SK-N-SH treated with all-trans-retinoic acid at 6 μM for 48 hours (cell line): ENCODE measurements at regions not wholly inside any gene's neighbourhood (a gene's known extent, or its start where the extent isn't known, plus 50 kb on each side); places are given as distances from the start of the nearest gene placed in this dataset.
"Not testable (repeated sequence)": the region's sequence is repeated elsewhere in the genome, so short reads cannot be mapped to it uniquely, and the experiment has no call there.

Source experiments
- ATAC-seq: fragments of 200-7000 bp; cut with Tn5 transposase; 3 replicates; pipeline ENCODE4 v1.9.1; 2020; ENCODE audit warnings: mild to moderate bottlenecking, moderate library complexity
- ARNTL ChIP-seq: fragments of 450-650 bp; formaldehyde crosslinking; IDR thresholded peaks from 2 replicates; pipeline ENCODE4 v1.5.0; 2020; ENCODE audit warnings: low read depth, mild to moderate bottlenecking, moderate library complexity, borderline replicate concordance
- BACH2 ChIP-seq: fragments of 250-450 bp; sonication (Bioruptor Pico); IDR thresholded peaks from 2 replicates; pipeline ENCODE4 v1.9.0; 2021; ENCODE audit warnings: mild to moderate bottlenecking, borderline replicate concordance
- CSDC2 ChIP-seq: fragments of 250-450 bp; sonication (Bioruptor Pico); IDR thresholded peaks from 2 replicates; pipeline ENCODE4 v1.5.0; 2020; ENCODE audit warnings: mild to moderate bottlenecking, moderate library complexity
- GLIS3 ChIP-seq: fragments of 250-450 bp; sonication (Bioruptor Pico); IDR thresholded peaks from 2 replicates; pipeline ENCODE4 v1.5.0; 2020; ENCODE audit warnings: mild to moderate bottlenecking, moderate library complexity
- ISL1 ChIP-seq: fragments of 250-450 bp; sonication (Bioruptor Pico); IDR thresholded peaks from 2 replicates; pipeline ENCODE4 v2.1.2; 2022; ENCODE audit warnings: mild to moderate bottlenecking, moderate library complexity
- OSR1 ChIP-seq: fragments of 250-450 bp; sonication (Bioruptor Pico); IDR thresholded peaks from 2 replicates; pipeline ENCODE4 v1.8.0; 2022; ENCODE audit warnings: moderate library complexity, mild to moderate bottlenecking, inconsistent platforms
- PATZ1 ChIP-seq: fragments of 250-450 bp; sonication (Bioruptor Pico); IDR thresholded peaks from 2 replicates; pipeline ENCODE4 v1.8.0; 2020; ENCODE audit warnings: mild to moderate bottlenecking, moderate library complexity, borderline replicate concordance
- POU6F1 ChIP-seq: fragments of 250-450 bp; sonication (Bioruptor Pico); IDR thresholded peaks from 2 replicates; pipeline ENCODE4 v1.8.0; 2021; ENCODE audit warnings: low read depth, mild to moderate bottlenecking, moderate library complexity, borderline replicate concordance
- RARB ChIP-seq: fragments of 250-450 bp; sonication (Bioruptor Pico); IDR thresholded peaks from 2 replicates; pipeline ENCODE4 v1.8.0; 2021; ENCODE audit warnings: mild to moderate bottlenecking, moderate library complexity
- TCF4 ChIP-seq: fragments of 250-450 bp; sonication (Bioruptor Pico); IDR thresholded peaks from 2 replicates; pipeline ENCODE4 v1.8.0; 2021; ENCODE audit warnings: mild to moderate bottlenecking, moderate library complexity, borderline replicate concordance
- TSHZ2 ChIP-seq: fragments of 250-450 bp; sonication (Bioruptor Pico); IDR thresholded peaks from 2 replicates; pipeline ENCODE4 v1.5.0; 2020; ENCODE audit warnings: mild to moderate bottlenecking, moderate library complexity
- ZFP3 ChIP-seq: fragments of 250-450 bp; sonication (Bioruptor Pico); IDR thresholded peaks from 2 replicates; pipeline ENCODE4 v1.5.0; 2020; ENCODE audit warnings: mild to moderate bottlenecking, moderate library complexity
- ZFP30 ChIP-seq: fragments of 450-650 bp; formaldehyde crosslinking; IDR thresholded peaks from 2 replicates; pipeline ENCODE4 v1.5.0; 2022; ENCODE audit warnings: mild to moderate bottlenecking, moderate library complexity
- ZNF70 ChIP-seq: fragments of 450-650 bp; formaldehyde crosslinking; IDR thresholded peaks from 2 replicates; pipeline ENCODE4 v1.5.0; 2020; ENCODE audit warnings: mild to moderate bottlenecking, moderate library complexity
- ZNF8 ChIP-seq: fragments of 450-650 bp; formaldehyde crosslinking; IDR thresholded peaks from 2 replicates; pipeline ENCODE4 v1.5.0; 2020; ENCODE audit warnings: mild to moderate bottlenecking, moderate library complexity
- TF ChIP-seq, protein P1 (sequence below): fragments of 250-450 bp; sonication (Bioruptor Pico); IDR thresholded peaks from 2 replicates; pipeline ENCODE4 v1.5.1; 2020; ENCODE audit warnings: low read depth, mild to moderate bottlenecking, moderate library complexity

DNA sequence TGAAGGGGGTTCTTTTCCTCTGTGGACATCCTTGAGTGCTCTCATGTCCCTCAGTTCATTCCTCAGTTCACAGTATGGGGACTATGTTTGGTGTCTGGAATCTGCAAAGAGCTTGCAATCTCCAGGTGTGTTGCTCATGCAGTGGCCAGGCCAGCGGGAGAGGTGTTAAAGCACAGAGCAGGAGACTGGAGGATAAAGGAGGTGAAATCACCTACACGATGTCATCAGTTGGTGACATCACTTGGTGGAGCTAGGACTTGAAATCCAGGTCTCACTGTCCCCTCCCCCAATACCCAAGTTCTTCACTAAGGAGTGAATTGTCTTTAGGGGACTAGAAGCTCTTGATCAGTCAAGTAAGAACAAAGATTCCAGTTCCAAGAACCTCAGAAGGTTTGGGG is 197.3 kb upstream of the ZNF618 start:
- no peak for ATAC-seq
- no peak for TF ChIP-seq ZFP3 (CRISPR knock-in tag)
- TF ChIP-seq CSDC2 (CRISPR knock-in tag) = no peak
- TF ChIP-seq ZNF70 (CRISPR knock-in tag) = no peak
- no peak for TF ChIP-seq TSHZ2 (CRISPR knock-in tag)
- TF ChIP-seq, protein P1, sequence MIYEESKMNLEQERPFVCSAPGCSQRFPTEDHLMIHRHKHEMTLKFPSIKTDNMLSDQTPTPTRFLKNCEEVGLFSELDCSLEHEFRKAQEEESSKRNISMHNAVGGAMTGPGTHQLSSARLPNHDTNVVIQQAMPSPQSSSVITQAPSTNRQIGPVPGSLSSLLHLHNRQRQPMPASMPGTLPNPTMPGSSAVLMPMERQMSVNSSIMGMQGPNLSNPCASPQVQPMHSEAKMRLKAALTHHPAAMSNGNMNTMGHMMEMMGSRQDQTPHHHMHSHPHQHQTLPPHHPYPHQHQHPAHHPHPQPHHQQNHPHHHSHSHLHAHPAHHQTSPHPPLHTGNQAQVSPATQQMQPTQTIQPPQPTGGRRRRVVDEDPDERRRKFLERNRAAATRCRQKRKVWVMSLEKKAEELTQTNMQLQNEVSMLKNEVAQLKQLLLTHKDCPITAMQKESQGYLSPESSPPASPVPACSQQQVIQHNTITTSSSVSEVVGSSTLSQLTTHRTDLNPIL (CRISPR knock-in tag) = no peak
- TF ChIP-seq PATZ1 (CRISPR knock-in tag) = no peak
- TF ChIP-seq RARB (CRISPR knock-in tag) = no peak
- TF ChIP-seq TCF4 (CRISPR knock-in tag) = no peak
- TF ChIP-seq POU6F1 (CRISPR knock-in tag) = no peak
- TF ChIP-seq ISL1 (CRISPR knock-in tag) = no peak
- no peak for TF ChIP-seq BACH2 (CRISPR knock-in tag)
- no peak for TF ChIP-seq ZNF8 (CRISPR knock-in tag)
- TF ChIP-seq ARNTL (CRISPR knock-in tag) = no peak
- no peak for TF ChIP-seq OSR1
- no peak for TF ChIP-seq ZFP30 (CRISPR knock-in tag)
- TF ChIP-seq, all 23 proteins: peak for 0

GRCh38 chr9:113682297-113682771 is 193.8 kb upstream of the ZNF618 start:
- TF ChIP-seq ZFP30 (CRISPR knock-in tag) (no peak), PATZ1 (CRISPR knock-in tag) (no peak), TSHZ2 (CRISPR knock-in tag) (no peak), GLIS3 (no peak)
- ATAC-seq = peak; percentile 64

DNA sequence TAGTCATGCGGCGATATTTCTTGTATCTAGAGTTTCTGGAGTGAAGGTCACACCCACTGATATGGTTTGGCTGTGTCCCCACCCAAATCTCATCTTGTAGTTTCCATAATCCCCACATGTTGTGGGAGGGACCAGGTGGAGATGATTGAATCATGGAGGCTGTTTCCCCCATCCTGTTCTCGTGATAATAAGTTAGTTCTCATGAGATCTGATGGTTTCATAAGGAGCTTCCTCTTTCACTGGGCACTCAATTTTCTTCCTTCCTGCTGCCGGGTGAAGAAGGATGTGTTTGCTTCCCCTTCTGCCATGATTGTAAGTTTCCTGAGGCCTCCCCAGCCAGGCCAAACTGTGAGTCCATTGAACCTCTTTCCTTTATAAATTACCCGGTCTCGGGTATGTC is 190.5 kb upstream of the ZNF618 start:
- ATAC-seq = not testable (repeated sequence)
